ENCODE measurements at regions not wholly inside any gene's neighbourhood (a gene's known extent, or its start where the extent isn't known, plus 50 kb on each side); places are given as distances from the start of the nearest gene placed in this dataset.

- Mint-ChIP-seq H3K27me3 (ENCODE audit: low read depth) (peaks cover 2% of the 10 kb centered on the region), H3K9me3 (ENCODE audit: low read depth) (no peaks in the 10 kb centered on the region), H3K4me3 (ENCODE audit: unreplicated experiment) (no peak overlapping the region), H3K27ac (ENCODE audit: unreplicated experiment) (no peak overlapping the region), H3K36me3 (ENCODE audit: low read depth) (no peaks in the 10 kb centered on the region), H3K4me1 (ENCODE audit: low read depth) (no peaks in the 10 kb centered on the region)
- DNase-seq (ENCODE audit: low spot score), result no peak
- no peak for TF ChIP-seq CTCF (IDR thresholded peaks at IDR 0.05)
Measured at GRCh38 chr4:130335417-130336194, 1239.7 kb downstream of the C4orf33 start.

- H3K9me3 Mint-ChIP-seq (ENCODE audit: low read depth), result no peaks in the 10 kb centered on the region
- H3K36me3 Mint-ChIP-seq (ENCODE audit: low read depth), result no peaks in the 10 kb centered on the region
- H3K4me3 Mint-ChIP-seq (ENCODE audit: unreplicated experiment), result no peak overlapping the region
- peak; percentile 73 for TF ChIP-seq CTCF (IDR thresholded peaks at IDR 0.05)
- no peaks in the 10 kb centered on the region for H3K4me1 Mint-ChIP-seq (ENCODE audit: low read depth)
- peaks cover 5% of the 10 kb centered on the region for H3K27me3 Mint-ChIP-seq (ENCODE audit: low read depth)
- DNase-seq (ENCODE audit: low spot score), result no peak
- H3K27ac Mint-ChIP-seq (ENCODE audit: unreplicated experiment), result no peak overlapping the region
Measured at GRCh38 chr4:130336585-130337217, 1240.7 kb downstream of the C4orf33 start.

- Mint-ChIP-seq H3K36me3 (ENCODE audit: low read depth) (no peaks in the 10 kb centered on the region), H3K9me3 (ENCODE audit: low read depth) (no peaks in the 10 kb centered on the region), H3K27ac (ENCODE audit: unreplicated experiment) (no peak overlapping the region), H3K4me1 (ENCODE audit: low read depth) (no peaks in the 10 kb centered on the region), H3K4me3 (ENCODE audit: unreplicated experiment) (no peak overlapping the region), H3K27me3 (ENCODE audit: low read depth) (peaks cover 7% of the 10 kb centered on the region)
- DNase-seq (ENCODE audit: low spot score), result no peak
- TF ChIP-seq CTCF (IDR thresholded peaks at IDR 0.05), result no peak
Measured at GRCh38 chr4:130338851-130339250, 1242.9 kb downstream of the C4orf33 start.

GRCh38 chr4:130349745-130350144 lies 1253.8 kb downstream of the C4orf33 start:
- Mint-ChIP-seq H3K9me3 (ENCODE audit: low read depth) (no peaks in the 10 kb centered on the region), H3K4me1 (ENCODE audit: low read depth) (no peaks in the 10 kb centered on the region), H3K36me3 (ENCODE audit: low read depth) (no peaks in the 10 kb centered on the region), H3K27ac (ENCODE audit: unreplicated experiment) (no peak overlapping the region), H3K4me3 (ENCODE audit: unreplicated experiment) (no peak overlapping the region), H3K27me3 (ENCODE audit: low read depth) (peaks cover 4% of the 10 kb centered on the region)
- no peak for TF ChIP-seq CTCF (IDR thresholded peaks at IDR 0.05)
- DNase-seq (ENCODE audit: low spot score), result no peak

GRCh38 chr4:130356873-130357272 lies 1260.9 kb downstream of the C4orf33 start:
- Mint-ChIP-seq H3K36me3 (ENCODE audit: low read depth) (no peaks in the 10 kb centered on the region), H3K4me1 (ENCODE audit: low read depth) (no peaks in the 10 kb centered on the region), H3K9me3 (ENCODE audit: low read depth) (no peaks in the 10 kb centered on the region), H3K4me3 (ENCODE audit: unreplicated experiment) (no peak overlapping the region), H3K27me3 (ENCODE audit: low read depth) (peaks cover 6% of the 10 kb centered on the region), H3K27ac (ENCODE audit: unreplicated experiment) (no peak overlapping the region)
- no peak for TF ChIP-seq CTCF (IDR thresholded peaks at IDR 0.05)
- no peak for DNase-seq (ENCODE audit: low spot score)

Measured in chondrocyte (in vitro differentiated cells).